OCI-LY1 (cell line): ENCODE measurements at regions not wholly inside any gene's neighbourhood (a gene's known extent, or its start where the extent isn't known, plus 50 kb on each side); places are given as distances from the start of the nearest gene placed in this dataset.

Source experiments
- EZH2 ChIP-seq: fragments of 200-600 bp; sonication (generic), shearing (Covaris generic); IDR thresholded peaks from 2 replicates; pipeline ENCODE4 v1.8.0; 2017; ENCODE audit warnings: borderline replicate concordance, mixed run types, mild to moderate bottlenecking, antibody characterized with exemption, low read length, moderate library complexity, mixed read lengths
- TF ChIP-seq, protein P1 (sequence below): fragments of 200-600 bp; sonication (generic), shearing (Covaris generic); IDR thresholded peaks from 2 replicates; pipeline ENCODE4 v1.5.1; 2017; ENCODE audit warnings: mild to moderate bottlenecking, antibody characterized with exemption, low read length, moderate library complexity, mixed read lengths

DNA sequence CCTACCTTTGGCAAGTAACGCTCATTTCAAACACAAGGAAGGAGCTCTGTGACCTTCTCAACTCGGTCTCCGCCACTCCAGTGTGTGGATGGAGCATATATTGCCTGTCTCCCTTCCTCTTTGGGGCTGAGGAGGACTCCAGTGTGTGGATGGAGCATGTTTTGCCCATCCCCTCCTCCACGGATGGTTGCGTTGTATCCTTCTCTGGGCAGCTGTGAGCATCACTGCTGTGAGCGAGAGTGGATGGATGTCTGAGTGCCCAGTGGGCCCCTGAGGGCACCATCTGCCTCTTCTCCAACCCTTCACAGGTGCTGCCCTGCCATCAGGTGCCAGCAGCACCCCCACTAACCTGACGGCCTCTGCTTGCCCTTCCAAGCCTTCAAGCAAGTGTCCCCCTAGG lies 186.2 kb downstream of the TEX29 start:
- TF ChIP-seq, protein P1, sequence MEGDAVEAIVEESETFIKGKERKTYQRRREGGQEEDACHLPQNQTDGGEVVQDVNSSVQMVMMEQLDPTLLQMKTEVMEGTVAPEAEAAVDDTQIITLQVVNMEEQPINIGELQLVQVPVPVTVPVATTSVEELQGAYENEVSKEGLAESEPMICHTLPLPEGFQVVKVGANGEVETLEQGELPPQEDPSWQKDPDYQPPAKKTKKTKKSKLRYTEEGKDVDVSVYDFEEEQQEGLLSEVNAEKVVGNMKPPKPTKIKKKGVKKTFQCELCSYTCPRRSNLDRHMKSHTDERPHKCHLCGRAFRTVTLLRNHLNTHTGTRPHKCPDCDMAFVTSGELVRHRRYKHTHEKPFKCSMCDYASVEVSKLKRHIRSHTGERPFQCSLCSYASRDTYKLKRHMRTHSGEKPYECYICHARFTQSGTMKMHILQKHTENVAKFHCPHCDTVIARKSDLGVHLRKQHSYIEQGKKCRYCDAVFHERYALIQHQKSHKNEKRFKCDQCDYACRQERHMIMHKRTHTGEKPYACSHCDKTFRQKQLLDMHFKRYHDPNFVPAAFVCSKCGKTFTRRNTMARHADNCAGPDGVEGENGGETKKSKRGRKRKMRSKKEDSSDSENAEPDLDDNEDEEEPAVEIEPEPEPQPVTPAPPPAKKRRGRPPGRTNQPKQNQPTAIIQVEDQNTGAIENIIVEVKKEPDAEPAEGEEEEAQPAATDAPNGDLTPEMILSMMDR, result no peak
- no peak for TF ChIP-seq EZH2
